OCI-LY1 (cell line): ENCODE measurements at regions not wholly inside any gene's neighbourhood (a gene's known extent, or its start where the extent isn't known, plus 50 kb on each side); places are given as distances from the start of the nearest gene placed in this dataset.
"Not testable (repeated sequence)": the region's sequence is repeated elsewhere in the genome, so short reads cannot be mapped to it uniquely, and the experiment has no call there.

ENCODE experiments used
- H2AFZ ChIP-seq: fragments of 200-600 bp; sonication (generic), shearing (Covaris generic); 2 replicates; pipeline ENCODE4 v1.6.0; 2014; ENCODE audit warnings: antibody characterized with exemption, mild to moderate bottlenecking, low read length
- H3F3A ChIP-seq: fragments of 200-600 bp; sonication (generic), shearing (Covaris generic); 2 replicates; pipeline ENCODE4 v1.6.0; 2014; ENCODE audit warnings: mild to moderate bottlenecking, antibody characterized with exemption, low read length, moderate library complexity; ENCODE audit not compliant: insufficient read depth
- H3K27ac ChIP-seq: fragments of 200-600 bp; sonication (generic); 2 replicates; pipeline ENCODE4 v1.5.1; 2014; ENCODE audit warnings: low read length, mixed run types, mild to moderate bottlenecking, low read depth; ENCODE audit not compliant: poor library complexity, severe bottlenecking
- H3K27me3 ChIP-seq: fragments of 200-600 bp; sonication (generic); 2 replicates; pipeline ENCODE4 v1.6.0; 2014; ENCODE audit warnings: antibody characterized with exemption, mild to moderate bottlenecking, low read length, moderate library complexity; ENCODE audit not compliant: insufficient read depth
- H3K36me3 ChIP-seq: fragments of 200-600 bp; sonication (generic); 2 replicates; pipeline ENCODE4 v1.6.1; 2014; ENCODE audit warnings: mild to moderate bottlenecking, antibody characterized with exemption, low read length, moderate library complexity, mixed read lengths; ENCODE audit not compliant: insufficient read depth
- H3K4me1 ChIP-seq: fragments of 200-600 bp; sonication (generic); 2 replicates; pipeline ENCODE4 v1.5.1; 2014; ENCODE audit warnings: mild to moderate bottlenecking, low read length, moderate library complexity; ENCODE audit not compliant: insufficient read depth, severe bottlenecking
- H3K4me2 ChIP-seq: fragments of 200-600 bp; sonication (generic), shearing (Covaris generic); 2 replicates; pipeline ENCODE4 v1.6.1; 2014; ENCODE audit warnings: low read length
- H3K4me3 ChIP-seq: fragments of 200-600 bp; sonication (generic); 2 replicates; pipeline ENCODE4 v1.5.1; 2014; ENCODE audit warnings: low read length, low read depth, mild to moderate bottlenecking, mixed read lengths; ENCODE audit not compliant: poor library complexity, severe bottlenecking
- H3K79me2 ChIP-seq: fragments of 200-600 bp; shearing (Covaris generic); 2 replicates; pipeline ENCODE4 v1.6.1; 2016; ENCODE audit warnings: mixed run types, low read length, mixed read lengths; ENCODE audit not compliant: insufficient read depth
- H3K9ac ChIP-seq: fragments of 200-600 bp; sonication (generic), shearing (Covaris generic); 2 replicates; pipeline ENCODE4 v1.6.1; 2014; ENCODE audit warnings: mild to moderate bottlenecking, low read length, mixed read lengths
- H3K9me2 ChIP-seq: fragments of 200-600 bp; sonication (generic), shearing (Covaris generic); 2 replicates; pipeline ENCODE4 v1.6.1; 2014; ENCODE audit warnings: low read depth, mild to moderate bottlenecking, low read length, mixed read lengths
- H3K9me3 ChIP-seq: fragments of 200-600 bp; shearing (Covaris generic); 2 replicates; pipeline ENCODE4 v1.6.1; 2014; ENCODE audit warnings: low read length, mixed read lengths
- H4K20me1 ChIP-seq: fragments of 200-600 bp; sonication (generic), shearing (Covaris generic); 2 replicates; pipeline ENCODE4 v1.6.0; 2016; ENCODE audit warnings: mild to moderate bottlenecking, low read length; ENCODE audit not compliant: insufficient read depth
- EZH2 ChIP-seq: fragments of 200-600 bp; sonication (generic), shearing (Covaris generic); IDR thresholded peaks from 2 replicates; pipeline ENCODE4 v1.8.0; 2017; ENCODE audit warnings: borderline replicate concordance, mixed run types, mild to moderate bottlenecking, antibody characterized with exemption, low read length, moderate library complexity, mixed read lengths
- TF ChIP-seq, protein P1 (sequence below): fragments of 200-600 bp; sonication (generic), shearing (Covaris generic); IDR thresholded peaks from 2 replicates; pipeline ENCODE4 v1.5.1; 2017; ENCODE audit warnings: mild to moderate bottlenecking, antibody characterized with exemption, low read length, moderate library complexity, mixed read lengths

DNA sequence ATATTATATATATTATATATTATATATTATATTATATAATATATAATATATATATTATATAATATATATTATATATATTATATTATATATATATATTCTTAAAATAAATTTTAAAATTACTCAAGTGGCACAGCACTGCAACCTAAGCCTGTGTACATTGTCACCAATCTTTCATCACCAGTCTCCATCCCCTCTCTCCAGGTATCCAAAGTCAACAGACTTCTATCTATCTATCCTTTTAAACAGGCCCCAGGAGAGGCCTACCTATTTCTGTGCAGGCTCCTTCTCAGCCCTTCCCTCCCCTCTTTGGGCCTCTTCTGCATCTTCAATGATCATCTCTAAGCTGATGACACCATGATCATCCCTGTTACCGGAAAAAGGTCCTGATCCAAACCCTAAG is 111.7 kb downstream of the RHOU start:
- Histone ChIP-seq H3K27ac (no peak overlapping the region), H3K9me3 (no peaks in the 10 kb centered on the region; the same call in 1 of the 2 replicates), H3K4me1 (no peaks in the 10 kb centered on the region), H3K4me3 (no peak overlapping the region), H3K36me3 (no peaks in the 10 kb centered on the region), H3K27me3 (no peaks in the 10 kb centered on the region), H3F3A (no peaks in the 10 kb centered on the region), H2AFZ (no peak overlapping the region), H3K9ac (no peak overlapping the region), H3K9me2 (no peaks in the 10 kb centered on the region), H3K79me2 (no peaks in the 10 kb centered on the region), H4K20me1 (no peaks in the 10 kb centered on the region), H3K4me2 (no peak overlapping the region)
- TF ChIP-seq, protein P1, sequence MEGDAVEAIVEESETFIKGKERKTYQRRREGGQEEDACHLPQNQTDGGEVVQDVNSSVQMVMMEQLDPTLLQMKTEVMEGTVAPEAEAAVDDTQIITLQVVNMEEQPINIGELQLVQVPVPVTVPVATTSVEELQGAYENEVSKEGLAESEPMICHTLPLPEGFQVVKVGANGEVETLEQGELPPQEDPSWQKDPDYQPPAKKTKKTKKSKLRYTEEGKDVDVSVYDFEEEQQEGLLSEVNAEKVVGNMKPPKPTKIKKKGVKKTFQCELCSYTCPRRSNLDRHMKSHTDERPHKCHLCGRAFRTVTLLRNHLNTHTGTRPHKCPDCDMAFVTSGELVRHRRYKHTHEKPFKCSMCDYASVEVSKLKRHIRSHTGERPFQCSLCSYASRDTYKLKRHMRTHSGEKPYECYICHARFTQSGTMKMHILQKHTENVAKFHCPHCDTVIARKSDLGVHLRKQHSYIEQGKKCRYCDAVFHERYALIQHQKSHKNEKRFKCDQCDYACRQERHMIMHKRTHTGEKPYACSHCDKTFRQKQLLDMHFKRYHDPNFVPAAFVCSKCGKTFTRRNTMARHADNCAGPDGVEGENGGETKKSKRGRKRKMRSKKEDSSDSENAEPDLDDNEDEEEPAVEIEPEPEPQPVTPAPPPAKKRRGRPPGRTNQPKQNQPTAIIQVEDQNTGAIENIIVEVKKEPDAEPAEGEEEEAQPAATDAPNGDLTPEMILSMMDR, result no peak
- no peak for TF ChIP-seq EZH2

DNA sequence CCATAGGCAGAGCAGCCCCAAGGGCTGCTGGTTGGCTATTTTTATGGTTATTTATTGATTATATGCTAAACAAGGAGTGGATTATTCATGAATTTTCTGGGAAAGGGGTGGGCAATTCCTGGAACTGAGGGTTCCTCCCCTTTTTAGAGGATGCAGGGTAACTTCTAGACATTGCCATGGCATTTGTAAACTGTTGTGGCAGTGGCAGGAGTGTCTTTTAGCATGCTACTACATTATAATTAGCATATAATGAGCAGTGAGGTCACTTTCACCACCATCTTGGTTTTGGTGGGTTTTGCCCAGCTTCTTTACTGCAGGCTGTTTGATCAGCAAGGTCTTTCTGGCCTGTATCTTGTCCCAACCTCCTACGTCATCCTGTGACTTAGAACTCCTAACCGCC is 112.2 kb downstream of the RHOU start:
- H3K4me3 ChIP-seq, H3K4me2 ChIP-seq, H3K79me2 ChIP-seq: not testable (repeated sequence)

DNA sequence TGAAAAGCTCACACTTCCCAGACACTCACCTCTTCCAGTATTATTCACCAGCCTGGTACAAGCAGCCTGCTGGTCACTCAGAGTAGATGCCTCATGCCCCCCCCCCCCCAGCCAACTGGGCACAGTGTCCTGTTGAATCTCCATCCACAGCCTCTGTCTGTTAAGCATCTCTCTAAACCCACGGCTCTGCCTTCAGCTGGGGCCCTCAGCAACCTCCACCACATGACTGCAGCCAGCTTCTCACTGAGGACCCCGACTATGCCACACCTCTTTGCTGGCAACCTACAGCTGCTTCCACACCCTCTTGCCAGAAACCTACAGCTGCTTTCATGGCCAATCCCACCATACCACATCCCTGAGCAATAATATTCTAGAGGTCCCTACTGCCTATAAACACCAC is 113.1 kb downstream of the RHOU start:
- H3K36me3 ChIP-seq, result no peaks in the 10 kb centered on the region
- H3K4me2 ChIP-seq, result no peak overlapping the region
- H2AFZ ChIP-seq, result no peak overlapping the region
- no peaks in the 10 kb centered on the region for H3K9me3 ChIP-seq
- H3K9ac ChIP-seq, result no peak overlapping the region
- no peaks in the 10 kb centered on the region for H3K27me3 ChIP-seq
- TF ChIP-seq, protein P1, result no peak
- no peak for TF ChIP-seq EZH2
- H3K27ac ChIP-seq, result no peak overlapping the region
- no peak overlapping the region for H3K4me3 ChIP-seq
- no peaks in the 10 kb centered on the region for H3K4me1 ChIP-seq
- no peaks in the 10 kb centered on the region for H3K79me2 ChIP-seq
- H4K20me1 ChIP-seq, result no peaks in the 10 kb centered on the region
- no peaks in the 10 kb centered on the region for H3F3A ChIP-seq
- no peaks in the 10 kb centered on the region for H3K9me2 ChIP-seq

More for the DNA sequence above, 112.2 kb downstream of the RHOU start:
- H4K20me1 ChIP-seq, H3K36me3 ChIP-seq, H3K27ac ChIP-seq, H3K9ac ChIP-seq, H3K4me1 ChIP-seq, H3K27me3 ChIP-seq, H3K9me3 ChIP-seq, H2AFZ ChIP-seq, H3K9me2 ChIP-seq, H3F3A ChIP-seq: not testable (repeated sequence)

DNA sequence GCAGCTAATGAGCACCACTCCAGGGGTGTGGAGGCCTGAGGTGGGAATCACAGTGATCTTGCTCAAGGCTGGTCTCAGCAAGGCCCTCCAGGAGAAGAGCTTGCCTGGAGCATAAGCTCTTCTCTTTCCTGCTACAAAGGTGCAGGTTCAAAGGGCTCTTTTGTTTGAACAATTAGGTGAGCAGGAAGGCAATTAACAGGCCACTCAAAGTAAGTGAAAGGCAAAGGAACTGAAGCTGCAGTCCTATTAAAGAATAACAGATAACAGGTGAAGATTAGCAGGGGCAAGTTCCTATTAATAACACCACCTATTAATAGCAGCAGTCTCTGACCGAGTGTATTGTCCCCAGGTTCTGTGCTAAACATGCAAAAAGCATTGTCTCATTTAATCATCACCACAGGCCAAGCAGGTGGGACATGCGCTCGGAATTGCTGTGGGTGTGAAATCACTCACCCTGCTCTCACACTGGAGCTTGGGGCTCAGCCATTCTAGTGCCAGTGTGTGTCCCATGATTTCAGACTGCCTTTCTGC is 113.8 kb downstream of the RHOU start:
- TF ChIP-seq, protein P1, result no peak
- TF ChIP-seq EZH2, result no peak
- Histone ChIP-seq H3K4me2 (no peak overlapping the region), H3K9me2 (no peaks in the 10 kb centered on the region), H3K36me3 (no peaks in the 10 kb centered on the region), H3K4me3 (no peak overlapping the region), H2AFZ (no peak overlapping the region), H3K27me3 (no peaks in the 10 kb centered on the region), H3F3A (no peaks in the 10 kb centered on the region), H3K9ac (no peak overlapping the region), H3K4me1 (no peaks in the 10 kb centered on the region), H4K20me1 (no peaks in the 10 kb centered on the region), H3K79me2 (no peaks in the 10 kb centered on the region), H3K9me3 (no peaks in the 10 kb centered on the region), H3K27ac (no peak overlapping the region)
